ENCODE measurements at regions not wholly inside any gene's neighbourhood (a gene's known extent, or its start where the extent isn't known, plus 50 kb on each side); places are given as distances from the start of the nearest gene placed in this dataset.

GRCh38 chr20:11705512-11705911 is 212.2 kb upstream of the BTBD3 start:
- no peak for FAIRE-seq
- H2BK15ac ChIP-seq (ENCODE audit: low read length): no peak overlapping the region
- no peak overlapping the region for H3K4ac ChIP-seq (replicated peaks; ENCODE audit: insufficient read length, low read depth, low read length)
- no peaks in the 10 kb centered on the region for H3K36me3 ChIP-seq (ENCODE audit: control insufficient read depth in 2 of 4, insufficient read depth in 4 of 4, low read length in 3 of 4)
- no peak overlapping the region for H3K9ac ChIP-seq (replicated peaks in 1 of 4; ENCODE audit: extremely low read depth in 1 of 4, low read depth in 3 of 4, low read length in 3 of 4)
- H3K56ac ChIP-seq (replicated peaks; ENCODE audit: insufficient read length, low read depth, low read length): no peak overlapping the region
- H3K4me1 ChIP-seq (replicated peaks in 1 of 4; ENCODE audit: control insufficient read depth in 3 of 4, insufficient read depth in 4 of 4, low read length in 3 of 4): no peaks in the 10 kb centered on the region
- DNase-seq (ENCODE audit: low read depth in 1 of 2, low spot score in 2 of 2): no peak
- no peak overlapping the region for H2BK12ac ChIP-seq (ENCODE audit: low read depth, low read length)
- ChIA-PET POLR2A (ENCODE audit: partially characterized antibody) (no interaction called here), CTCF (ENCODE audit: partially characterized antibody) (interaction anchor here (1.6 to 3.5 kb wide), 2 partner anchors 11 to 12 kb away, joined by 7 to 19 read pairs; no protein-coding TSS in a partner anchor)
- no peak overlapping the region for H3K23ac ChIP-seq (ENCODE audit: insufficient read length)
- H3K27me3 ChIP-seq (replicated peaks in 1 of 4; ENCODE audit: control insufficient read depth in 3 of 4, extremely low read depth in 1 of 4, insufficient read depth in 3 of 4, low read length in 3 of 4): no peaks in the 10 kb centered on the region
- no peak overlapping the region for H4K91ac ChIP-seq (replicated peaks; ENCODE audit: insufficient read length, low read length)
- H2AFZ ChIP-seq (ENCODE audit: low read length): no peak overlapping the region
- H3K23me2 ChIP-seq (ENCODE audit: low read depth, low read length): no peaks in the 10 kb centered on the region
- no peaks in the 10 kb centered on the region for H3K79me2 ChIP-seq (ENCODE audit: control insufficient read depth in 1 of 2, insufficient read depth in 2 of 2, low read length in 2 of 2)
- no peak overlapping the region for H3K14ac ChIP-seq (ENCODE audit: insufficient read length)
- H4K20me1 ChIP-seq (replicated peaks in 1 of 2; ENCODE audit: control insufficient read depth in 1 of 2, insufficient read depth in 2 of 2, low read length in 2 of 2): no peaks in the 10 kb centered on the region
- H2BK120ac ChIP-seq (replicated peaks; ENCODE audit: low read depth, low read length): no peak overlapping the region
- no peak overlapping the region for H2BK5ac ChIP-seq (ENCODE audit: low read depth, low read length)
- H2BK20ac ChIP-seq (ENCODE audit: low read length): no peak overlapping the region
- H3K79me1 ChIP-seq (ENCODE audit: low read depth, low read length): no peaks in the 10 kb centered on the region
- TF ChIP-seq SIN3A (conservative IDR thresholded peaks at IDR 0.05 in 1 of 2, IDR thresholded peaks at IDR 0.05 in 1 of 2; ENCODE audit: low read depth in 1 of 2, low read length in 2 of 2) (no peak), CTCF (IDR thresholded peaks at IDR 0.05; ENCODE audit: control extremely low read depth in 1 of 3, insufficient read depth in 1 of 3, low read depth in 1 of 3, low read length in 3 of 3) (no peak), SIRT6 (IDR thresholded peaks at IDR 0.05; ENCODE audit: low read length) (no peak)
- no peak overlapping the region for H3K27ac ChIP-seq (ENCODE audit: low read depth, low read length)
- no peak overlapping the region for H3K4me3 ChIP-seq (ENCODE audit: extremely low read depth in 1 of 4, insufficient read depth in 2 of 4, low read depth in 3 of 4, low read length in 4 of 4)
- no peak overlapping the region for H3K4me2 ChIP-seq (ENCODE audit: insufficient read depth in 1 of 2, low read depth in 2 of 2, low read length in 2 of 2)
- H3K18ac ChIP-seq (ENCODE audit: extremely low read depth, low read length): no peak overlapping the region
- no peak overlapping the region for H2AK5ac ChIP-seq (ENCODE audit: low read depth, low read length)
- H4K8ac ChIP-seq (ENCODE audit: extremely low read depth, insufficient read depth, low read length): no peak overlapping the region
- no peak overlapping the region for H4K5ac ChIP-seq (ENCODE audit: insufficient read length, low read depth, low read length)
- H3K9me3 ChIP-seq (ENCODE audit: insufficient read depth in 2 of 2, low read depth in 1 of 2, low read length in 1 of 2): no peaks in the 10 kb centered on the region

All from H1 (cell line).